B cell (primary cell): ENCODE measurements at regions not wholly inside any gene's neighbourhood (a gene's known extent, or its start where the extent isn't known, plus 50 kb on each side); places are given as distances from the start of the nearest gene placed in this dataset.

Experiments used
- EZH2 ChIP-seq: IDR thresholded peaks from 2 replicates; pipeline ENCODE4 v1.6.1; 2012; ENCODE audit warnings: borderline replicate concordance, low read depth, mild to moderate bottlenecking, moderate library complexity, low read length; ENCODE audit not compliant: insufficient read depth, poor library complexity, severe bottlenecking
- TF ChIP-seq, protein P1 (sequence below): fragments of 200-600 bp; IDR thresholded peaks from one replicate; pipeline ENCODE4 v1.8.0; 2022; ENCODE audit warnings: antibody characterized with exemption, mild to moderate bottlenecking

DNA sequence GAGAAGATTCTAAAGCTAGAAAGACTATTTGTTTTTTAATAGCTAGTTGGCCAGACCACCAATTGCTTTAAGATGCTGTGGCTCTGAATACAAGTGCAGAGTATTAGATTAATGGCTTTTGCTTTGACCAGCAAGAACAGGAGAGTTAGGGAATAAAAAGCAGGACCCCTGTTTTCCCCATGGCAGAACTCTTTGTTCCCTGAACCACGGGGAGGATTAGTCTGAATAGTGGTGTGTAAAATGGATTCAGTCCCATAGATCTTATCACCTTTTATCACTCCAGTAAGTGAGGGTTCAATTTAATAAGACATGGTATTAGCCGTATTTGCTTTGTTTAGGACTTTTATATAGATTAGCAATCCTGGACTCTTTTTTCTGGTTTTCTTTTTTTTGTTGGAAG lies 562.6 kb upstream of the DPPA4 start:
- TF ChIP-seq, protein P1, sequence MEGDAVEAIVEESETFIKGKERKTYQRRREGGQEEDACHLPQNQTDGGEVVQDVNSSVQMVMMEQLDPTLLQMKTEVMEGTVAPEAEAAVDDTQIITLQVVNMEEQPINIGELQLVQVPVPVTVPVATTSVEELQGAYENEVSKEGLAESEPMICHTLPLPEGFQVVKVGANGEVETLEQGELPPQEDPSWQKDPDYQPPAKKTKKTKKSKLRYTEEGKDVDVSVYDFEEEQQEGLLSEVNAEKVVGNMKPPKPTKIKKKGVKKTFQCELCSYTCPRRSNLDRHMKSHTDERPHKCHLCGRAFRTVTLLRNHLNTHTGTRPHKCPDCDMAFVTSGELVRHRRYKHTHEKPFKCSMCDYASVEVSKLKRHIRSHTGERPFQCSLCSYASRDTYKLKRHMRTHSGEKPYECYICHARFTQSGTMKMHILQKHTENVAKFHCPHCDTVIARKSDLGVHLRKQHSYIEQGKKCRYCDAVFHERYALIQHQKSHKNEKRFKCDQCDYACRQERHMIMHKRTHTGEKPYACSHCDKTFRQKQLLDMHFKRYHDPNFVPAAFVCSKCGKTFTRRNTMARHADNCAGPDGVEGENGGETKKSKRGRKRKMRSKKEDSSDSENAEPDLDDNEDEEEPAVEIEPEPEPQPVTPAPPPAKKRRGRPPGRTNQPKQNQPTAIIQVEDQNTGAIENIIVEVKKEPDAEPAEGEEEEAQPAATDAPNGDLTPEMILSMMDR: no peak
- TF ChIP-seq EZH2: no peak
